Renal cortex interstitium (tissue), 11 donors: ENCODE measurements at regions not wholly inside any gene's neighbourhood (a gene's known extent, or its start where the extent isn't known, plus 50 kb on each side); places are given as distances from the start of the nearest gene placed in this dataset.
"Not testable (repeated sequence)": the region's sequence is repeated elsewhere in the genome, so short reads cannot be mapped to it uniquely, and the experiment has no call there.

Experiments used
- DNase-seq, 11 donors: peaks; one replicate each; pipeline ENCODE4 v3.0.0-alpha.2; 2013; ENCODE audit warnings: low read depth in 9 of 11, low spot score in 4 of 11; ENCODE audit errors: extremely low read depth in 1 of 11

DNA sequence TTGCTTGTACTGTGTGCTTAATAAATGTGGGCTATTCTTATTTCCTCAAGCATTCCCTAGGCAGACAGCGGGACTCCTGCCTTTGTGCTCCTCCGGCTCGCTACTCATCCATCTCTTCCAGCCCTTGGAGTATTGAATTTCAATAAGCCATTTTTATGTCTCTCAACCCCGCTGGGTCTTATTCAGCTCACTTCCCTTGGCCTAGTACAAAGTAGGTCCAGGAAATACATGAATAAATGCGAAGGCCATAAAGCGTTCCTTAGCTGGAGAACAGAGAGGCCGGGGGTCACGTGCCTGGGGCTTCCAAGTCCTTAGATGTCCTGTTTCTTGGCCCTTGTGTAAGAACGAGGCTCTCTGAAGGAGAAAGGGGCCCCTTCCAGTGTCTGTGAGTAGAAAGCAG, 236.7 kb upstream of the ASIC2 start:
- no peak for DNase-seq

- no peak for DNase-seq
Observed at GRCh38 chr17:33531311-33531710, 238.2 kb upstream of the ASIC2 start.

DNA sequence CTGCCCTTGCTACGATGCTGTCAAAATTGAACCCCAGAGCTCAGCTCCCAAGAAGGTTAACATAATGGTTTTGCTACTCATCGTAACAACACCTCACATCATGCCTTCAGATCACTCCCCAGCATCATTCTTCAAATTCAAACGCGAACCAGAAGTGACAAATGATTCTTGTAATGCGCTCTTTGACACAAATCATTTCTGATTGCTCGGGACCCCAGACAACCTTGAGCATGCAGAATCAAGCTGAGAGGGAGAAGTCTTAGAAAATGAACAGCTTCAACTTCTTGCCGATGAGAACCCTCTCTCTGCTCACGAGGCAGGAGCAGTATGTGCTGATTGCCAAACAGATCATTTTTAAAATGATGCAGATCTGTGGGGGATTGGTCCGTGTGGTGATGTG, 241.0 kb upstream of the ASIC2 start:
- DNase-seq: no peak

DNA sequence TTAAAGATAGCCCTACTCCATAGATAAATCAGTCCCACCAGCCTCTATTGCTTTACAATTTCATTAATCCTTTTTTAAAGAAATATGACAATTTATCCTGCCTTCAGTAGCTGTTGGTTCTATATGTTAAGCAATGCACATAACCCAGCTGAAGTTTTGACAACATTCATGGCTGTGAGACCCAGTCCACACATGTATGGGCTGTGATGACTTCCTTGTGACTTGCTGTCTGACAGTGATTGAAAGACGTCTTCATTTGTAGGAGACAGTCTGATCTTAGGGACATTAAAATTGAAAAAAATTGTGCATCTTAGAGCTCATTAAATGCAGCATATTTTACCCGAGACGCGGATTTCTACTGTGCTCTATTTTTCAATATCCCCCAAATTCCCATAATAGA, 252.0 kb upstream of the ASIC2 start:
- DNase-seq: no peak

DNA sequence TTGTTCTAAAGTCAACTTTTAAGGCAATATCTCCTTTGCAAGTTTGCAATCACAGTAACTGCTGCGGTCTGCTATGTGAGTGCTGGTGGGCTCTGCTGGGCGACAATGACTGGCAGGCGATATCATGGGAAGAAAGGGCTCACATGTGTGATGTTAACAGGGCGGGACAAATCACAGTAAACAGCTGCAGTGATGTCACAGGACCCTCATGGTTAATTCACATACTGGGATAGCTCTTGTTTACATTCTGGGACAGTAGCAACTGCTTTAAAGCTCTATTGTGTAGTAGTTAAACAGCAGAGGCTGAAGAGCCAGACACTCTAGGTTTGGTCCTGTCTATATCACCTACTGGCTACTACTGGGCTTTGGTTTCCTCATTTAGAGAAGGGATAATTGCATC, 257.2 kb upstream of the ASIC2 start:
- DNase-seq: no peak

GRCh38 chr17:33551075-33551474, 258.0 kb upstream of the ASIC2 start:
- no peak for DNase-seq

GRCh38 chr17:33551911-33552310, 258.8 kb upstream of the ASIC2 start:
- DNase-seq: no peak

- DNase-seq: no peak
Observed at GRCh38 chr17:33560165-33560564, 267.1 kb upstream of the ASIC2 start.

DNA sequence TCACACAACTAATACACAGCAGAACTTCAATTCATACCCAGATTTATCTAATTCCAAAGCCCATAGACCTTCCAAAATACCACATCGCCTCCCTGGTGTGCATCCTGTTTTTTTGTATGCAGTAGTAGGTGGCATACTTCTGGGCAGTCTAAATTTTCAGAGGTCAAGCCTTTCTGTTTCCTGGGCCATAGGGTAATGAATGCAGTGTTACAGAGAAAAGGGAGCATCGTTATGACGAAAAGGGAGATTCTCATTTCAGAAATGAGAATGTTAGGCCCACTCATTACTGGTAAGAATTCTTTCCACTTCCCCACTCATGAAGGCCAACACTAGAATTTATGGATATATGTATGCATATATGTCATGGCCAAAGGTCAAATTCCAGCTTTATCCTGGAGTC, 267.8 kb upstream of the ASIC2 start:
- no peak for DNase-seq

DNA sequence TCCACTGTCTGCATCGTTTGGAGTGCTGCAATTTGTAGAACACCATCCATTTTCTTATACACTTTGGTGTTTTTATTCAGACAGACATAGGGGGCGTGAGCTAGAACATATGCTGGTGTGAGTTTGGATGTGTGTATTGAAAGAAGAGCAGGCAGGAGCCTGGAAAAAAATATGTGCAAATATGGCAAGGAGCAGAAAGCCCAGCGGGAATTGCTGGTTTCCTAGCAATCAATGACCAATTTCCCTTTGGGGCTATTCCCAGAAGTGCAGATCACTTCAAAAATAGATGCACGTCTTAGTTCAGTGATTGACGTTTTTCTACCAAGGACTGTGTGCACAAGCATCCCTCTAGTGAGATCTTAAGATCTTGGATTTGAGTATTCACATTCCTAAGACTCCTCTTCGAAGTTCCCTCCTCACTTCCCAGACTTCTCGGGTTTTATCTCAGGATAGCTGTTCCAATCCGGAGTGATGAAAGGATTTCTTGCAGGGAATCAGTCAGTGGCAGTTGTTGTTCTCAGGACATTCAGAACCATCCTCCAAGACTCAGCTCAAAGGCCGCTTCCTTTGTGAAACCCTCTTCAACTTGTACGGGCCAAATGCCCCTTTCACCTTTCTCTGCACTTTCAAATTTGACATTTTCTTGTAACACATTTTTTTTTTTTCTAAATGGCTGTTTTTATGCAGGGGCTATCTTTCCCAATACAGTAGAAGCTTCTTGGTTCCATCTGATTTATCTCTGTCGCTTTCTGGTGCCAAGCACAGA, 268.7 kb upstream of the ASIC2 start:
- no peak for DNase-seq

- DNase-seq: no peak
Observed at GRCh38 chr17:33562792-33563191, 269.7 kb upstream of the ASIC2 start.

DNA sequence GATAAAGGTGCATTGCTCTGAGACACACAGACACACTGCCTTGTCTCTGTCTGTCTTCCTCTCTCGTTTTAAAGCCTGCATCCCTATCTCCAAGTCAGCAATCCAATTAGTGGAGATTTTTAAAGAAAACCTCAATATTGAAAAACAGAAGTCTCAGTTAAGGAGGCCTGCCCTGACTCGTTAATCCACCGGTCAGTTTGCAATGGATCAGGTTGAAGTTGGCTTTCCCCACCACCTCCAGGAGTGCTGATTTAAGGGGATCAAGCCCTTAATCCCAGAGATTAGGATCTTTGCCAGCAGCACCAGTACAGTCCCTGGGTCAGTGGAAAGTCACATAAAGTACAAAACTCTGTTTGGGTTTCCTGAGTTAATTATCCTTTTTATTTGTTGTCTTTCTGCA, 271.1 kb upstream of the ASIC2 start:
- no peak for DNase-seq

DNA sequence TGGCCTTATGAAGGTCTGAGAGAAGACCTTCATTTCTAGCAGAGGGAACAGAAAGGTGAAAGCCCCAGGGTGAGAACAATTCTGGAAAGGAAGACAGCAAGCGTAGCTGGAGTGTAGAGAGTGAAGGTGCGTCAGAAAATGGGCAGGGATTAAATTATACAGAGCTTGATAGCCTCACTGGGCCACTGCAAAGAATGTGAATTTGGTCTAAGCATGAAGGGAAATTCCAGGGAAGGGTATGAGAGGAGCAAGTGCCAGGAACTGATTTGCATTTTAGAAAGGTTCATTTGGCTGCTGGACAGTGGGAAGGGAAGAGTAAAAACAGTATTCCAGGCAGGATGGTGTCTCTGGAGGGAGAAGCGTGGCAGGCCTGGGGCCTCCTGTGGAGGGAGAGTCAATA, 274.1 kb upstream of the ASIC2 start:
- DNase-seq: no peak

GRCh38 chr17:33572615-33573014, 279.5 kb upstream of the ASIC2 start:
- no peak for DNase-seq

GRCh38 chr17:33574942-33575445, 281.9 kb upstream of the ASIC2 start:
- no peak for DNase-seq

GRCh38 chr17:33579740-33580139, 286.6 kb upstream of the ASIC2 start:
- DNase-seq: not testable (repeated sequence)

DNA sequence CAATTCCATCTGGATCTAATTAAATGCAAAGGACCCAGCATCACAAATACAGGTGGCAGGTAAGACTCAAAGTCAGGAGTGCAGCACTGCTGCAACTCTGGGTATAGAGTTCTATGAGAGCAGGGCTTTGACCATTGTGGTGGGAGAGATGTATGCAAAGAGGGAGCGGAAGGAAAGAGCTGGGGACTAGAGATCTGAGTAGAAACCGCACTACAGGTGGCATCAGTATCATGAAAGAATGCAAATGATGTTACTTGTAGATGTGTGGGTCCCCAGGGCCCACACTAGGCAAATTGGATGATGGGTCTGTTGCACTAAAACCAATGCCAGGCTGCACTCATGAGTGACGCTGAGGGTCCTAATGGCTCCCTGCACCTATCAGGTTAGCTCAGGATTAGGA, 287.1 kb upstream of the ASIC2 start:
- no peak for DNase-seq

- DNase-seq: no peak
Observed at GRCh38 chr17:33582661-33583060, 289.6 kb upstream of the ASIC2 start.

GRCh38 chr17:33583518-33584417, 290.7 kb upstream of the ASIC2 start:
- no peak for DNase-seq

DNA sequence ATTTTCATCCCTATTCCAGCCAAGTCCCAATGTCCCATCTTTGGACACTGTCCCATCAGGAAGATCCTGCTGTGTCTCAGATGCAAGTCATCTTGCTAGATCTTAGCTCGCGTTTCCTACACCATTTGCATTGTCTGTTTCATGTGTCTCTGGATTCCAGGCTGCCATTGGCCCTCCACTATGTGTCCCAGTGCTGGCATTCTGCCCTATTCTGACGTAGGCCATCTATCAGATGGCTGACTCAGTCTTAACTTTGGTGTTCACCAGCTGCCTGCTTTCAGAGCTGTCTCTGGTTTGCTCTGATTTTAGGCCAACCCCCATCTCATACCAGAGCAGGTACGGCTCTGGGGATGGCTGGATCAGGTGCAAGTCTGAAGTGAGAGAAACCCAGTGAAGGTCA, 300.9 kb upstream of the ASIC2 start:
- no peak for DNase-seq
